ENCODE measurements at regions not wholly inside any gene's neighbourhood (a gene's known extent, or its start where the extent isn't known, plus 50 kb on each side); places are given as distances from the start of the nearest gene placed in this dataset.

GRCh38 chr12:29847246-29847645 is 63.5 kb upstream of the TMTC1 start:
- BruUV-seq (replicated peaks) = no TSS peak
- H3K9ac ChIP-seq (ENCODE audit: low read length) = no peak overlapping the region
- H3K4me1 ChIP-seq (ENCODE audit: insufficient read depth, low read length) = no peaks in the 10 kb centered on the region
- no peaks in the 10 kb centered on the region for H3K9me2 ChIP-seq (replicated peaks; ENCODE audit: low read length)
- H3K27me3 ChIP-seq (ENCODE audit: low read length) = no peaks in the 10 kb centered on the region
- ATAC-seq (no peak), DNase-seq (no peak)
- no peak overlapping the region for H2AFZ ChIP-seq (ENCODE audit: low read length)
- H3K27ac ChIP-seq (ENCODE audit: low read length) = no peak overlapping the region
- H3K4me3 ChIP-seq (ENCODE audit: low read length) = no peak overlapping the region
- CTCF ChIA-PET = no interaction called here
- no peak for TF ChIP-seq EZH2 (IDR thresholded peaks at IDR 0.05; ENCODE audit: low read length, unreplicated experiment)
- TF ChIP-seq EZH2phosphoT487 (IDR thresholded peaks at IDR 0.05; ENCODE audit: borderline replicate concordance, low read length) = no peak
- TF ChIP-seq CTCF (conservative IDR thresholded peaks at IDR 0.05; ENCODE audit: low read depth, low read length) = no peak
- intact Hi-C loops (cut with micrococcal nuclease) = no loop called here
- H3K9me3 ChIP-seq (ENCODE audit: low read length) = peaks cover 6% of the 10 kb centered on the region; the same call in 1 of the 2 replicates
- H3F3A ChIP-seq (ENCODE audit: low read length, unreplicated experiment) = no peaks in the 10 kb centered on the region
- no peaks in the 10 kb centered on the region for H3K79me2 ChIP-seq (ENCODE audit: low read length)
- no peak overlapping the region for H3K4me2 ChIP-seq (ENCODE audit: low read length)
- H4K20me1 ChIP-seq (ENCODE audit: low read length) = no peaks in the 10 kb centered on the region
- H3K36me3 ChIP-seq (ENCODE audit: low read depth, low read length) = no peaks in the 10 kb centered on the region
- POLR2A ChIA-PET (ENCODE audit: unreplicated experiment) = no interaction called here

- no TSS peak for BruUV-seq (replicated peaks)
- DNase-seq (no peak), ATAC-seq (peak; percentile 35)
- Histone ChIP-seq H2AFZ (ENCODE audit: low read length) (no peak overlapping the region), H3F3A (ENCODE audit: low read length, unreplicated experiment) (no peaks in the 10 kb centered on the region), H3K9me2 (replicated peaks; ENCODE audit: low read length) (no peaks in the 10 kb centered on the region), H3K4me2 (ENCODE audit: low read length) (no peak overlapping the region), H3K4me1 (ENCODE audit: insufficient read depth, low read length) (no peaks in the 10 kb centered on the region), H3K4me3 (ENCODE audit: low read length) (no peak overlapping the region), H3K27me3 (ENCODE audit: low read length) (no peaks in the 10 kb centered on the region), H3K79me2 (ENCODE audit: low read length) (no peaks in the 10 kb centered on the region), H3K9ac (ENCODE audit: low read length) (no peak overlapping the region), H3K9me3 (ENCODE audit: low read length) (peaks cover 8% of the 10 kb centered on the region; the same call in 1 of the 2 replicates), H3K27ac (ENCODE audit: low read length) (no peak overlapping the region), H3K36me3 (ENCODE audit: low read depth, low read length) (no peaks in the 10 kb centered on the region), H4K20me1 (ENCODE audit: low read length) (no peaks in the 10 kb centered on the region)
- ChIA-PET CTCF (interaction anchor here (0.7 kb wide), 1 partner anchor 46 kb away, joined by 4 read pairs; no protein-coding TSS in a partner anchor), POLR2A (ENCODE audit: unreplicated experiment) (no interaction called here)
- TF ChIP-seq EZH2 (IDR thresholded peaks at IDR 0.05; ENCODE audit: low read length, unreplicated experiment) (no peak), CTCF (conservative IDR thresholded peaks at IDR 0.05; ENCODE audit: low read depth, low read length) (0 out of 2 replicates have a peak, but pooled peaks have one; percentile 23), EZH2phosphoT487 (IDR thresholded peaks at IDR 0.05; ENCODE audit: borderline replicate concordance, low read length) (no peak)
- intact Hi-C loops (cut with micrococcal nuclease) = no loop called here
Observed at GRCh38 chr12:29844667-29845066, 60.9 kb upstream of the TMTC1 start.

GRCh38 chr12:29843036-29843435 is 59.3 kb upstream of the TMTC1 start:
- no peak overlapping the region for H3K4me3 ChIP-seq (ENCODE audit: low read length)
- H3K4me1 ChIP-seq (ENCODE audit: insufficient read depth, low read length) = no peaks in the 10 kb centered on the region
- H3K4me2 ChIP-seq (ENCODE audit: low read length) = no peak overlapping the region
- no peak for DNase-seq
- no peaks in the 10 kb centered on the region for H3K36me3 ChIP-seq (ENCODE audit: low read depth, low read length)
- no TSS peak for BruUV-seq (replicated peaks)
- no peak overlapping the region for H3K27ac ChIP-seq (ENCODE audit: low read length)
- H3K79me2 ChIP-seq (ENCODE audit: low read length) = no peaks in the 10 kb centered on the region
- no peaks in the 10 kb centered on the region for H3K9me2 ChIP-seq (replicated peaks; ENCODE audit: low read length)
- H3K9me3 ChIP-seq (ENCODE audit: low read length) = peaks cover 18% of the 10 kb centered on the region
- no peak overlapping the region for H3K9ac ChIP-seq (ENCODE audit: low read length)
- intact Hi-C loops (cut with micrococcal nuclease) = no loop called here
- no peaks in the 10 kb centered on the region for H3K27me3 ChIP-seq (ENCODE audit: low read length)
- ChIA-PET CTCF (no interaction called here), POLR2A (ENCODE audit: unreplicated experiment) (no interaction called here)
- ATAC-seq = peak; percentile 22
- TF ChIP-seq CTCF (conservative IDR thresholded peaks at IDR 0.05; ENCODE audit: low read depth, low read length) (no peak), EZH2 (IDR thresholded peaks at IDR 0.05; ENCODE audit: low read length, unreplicated experiment) (no peak), EZH2phosphoT487 (IDR thresholded peaks at IDR 0.05; ENCODE audit: borderline replicate concordance, low read length) (no peak)
- no peak overlapping the region for H2AFZ ChIP-seq (ENCODE audit: low read length)
- H3F3A ChIP-seq (ENCODE audit: low read length, unreplicated experiment) = no peaks in the 10 kb centered on the region
- no peaks in the 10 kb centered on the region for H4K20me1 ChIP-seq (ENCODE audit: low read length)
